Mesendoderm (in vitro differentiated cells): ENCODE measurements at regions not wholly inside any gene's neighbourhood (a gene's known extent, or its start where the extent isn't known, plus 50 kb on each side); places are given as distances from the start of the nearest gene placed in this dataset.
"Not testable (repeated sequence)": the region's sequence is repeated elsewhere in the genome, so short reads cannot be mapped to it uniquely, and the experiment has no call there.

ENCODE experiments used
- DNase-seq: peaks from one replicate; pipeline ENCODE4 v3.0.0; 2013
- H2AK5ac ChIP-seq: 2 replicates; pipeline ENCODE4 v1.6.1; 2013; ENCODE audit warnings: low read length, inconsistent platforms
- H2BK120ac ChIP-seq: 2 replicates; pipeline ENCODE4 v1.6.1; 2013; ENCODE audit warnings: low read depth, mild to moderate bottlenecking, low read length, moderate library complexity, mixed read lengths
- H2BK15ac ChIP-seq: replicated peaks from 2 replicates; pipeline ENCODE4 v1.6.1; 2013; ENCODE audit warnings: low read depth, mild to moderate bottlenecking, moderate library complexity
- H2BK5ac ChIP-seq: 2 replicates; pipeline ENCODE4 v1.6.1; 2013; ENCODE audit warnings: low read length, inconsistent platforms
- H3K18ac ChIP-seq: 2 replicates; pipeline ENCODE4 v1.6.1; 2013; ENCODE audit warnings: mild to moderate bottlenecking, low read length, mixed read lengths
- H3K23ac ChIP-seq: one replicate; pipeline ENCODE4 v1.6.1; 2013; ENCODE audit warnings: low read length
- H3K27ac ChIP-seq: 2 replicates; pipeline ENCODE4 v1.5.1; 2013; ENCODE audit warnings: low read depth, mild to moderate bottlenecking, inconsistent platforms, low read length, moderate library complexity
- H3K27me3 ChIP-seq: 2 replicates; pipeline ENCODE4 v1.6.1; 2013; ENCODE audit warnings: low read length, control low read depth, mild to moderate bottlenecking, inconsistent platforms; ENCODE audit not compliant: insufficient read depth, poor library complexity
- H3K36me3 ChIP-seq: 2 replicates; pipeline ENCODE4 v1.6.1; 2013; ENCODE audit warnings: low read length, inconsistent platforms; ENCODE audit not compliant: control insufficient read depth, insufficient read depth
- H3K4ac ChIP-seq: one replicate; pipeline ENCODE4 v1.6.1; 2013; ENCODE audit warnings: low read depth, mild to moderate bottlenecking, low read length, moderate library complexity
- H3K4me1 ChIP-seq: 2 replicates; pipeline ENCODE4 v1.6.1; 2013; ENCODE audit warnings: low read depth, low read length, inconsistent platforms; ENCODE audit not compliant: control insufficient read depth
- H3K4me2 ChIP-seq: 2 replicates; pipeline ENCODE4 v1.6.1; 2013; ENCODE audit warnings: low read length
- H3K4me3 ChIP-seq: 2 replicates; pipeline ENCODE4 v1.5.1; 2013; ENCODE audit warnings: mild to moderate bottlenecking, low read length
- H3K56ac ChIP-seq: one replicate; pipeline ENCODE4 v1.6.1; 2013; ENCODE audit warnings: low read length
- H3K79me1 ChIP-seq: 2 replicates; pipeline ENCODE4 v1.6.1; 2013; ENCODE audit warnings: low read length, inconsistent platforms
- H3K79me2 ChIP-seq: 2 replicates; pipeline ENCODE4 v1.6.1; 2013; ENCODE audit warnings: mild to moderate bottlenecking, low read length; ENCODE audit not compliant: control insufficient read depth, insufficient read depth
- H3K9ac ChIP-seq: 2 replicates; pipeline ENCODE4 v1.6.1; 2013; ENCODE audit warnings: low read length, inconsistent platforms
- H4K5ac ChIP-seq: one replicate; pipeline ENCODE4 v1.6.1; 2013; ENCODE audit warnings: low read length
- H4K8ac ChIP-seq: one replicate; pipeline ENCODE4 v1.6.1; 2013; ENCODE audit warnings: low read depth, mild to moderate bottlenecking, control low read depth, low read length, moderate library complexity
- WGBS: extraction: QIAGEN DNeasy Blood & Tissue Kit; methylation state at CpG from one replicate; pipeline ENCODE4 v1.1.7; 2013; ENCODE audit warnings: low lambda C conversion rate, missing lambda C conversion rate; ENCODE audit not compliant: insufficient coverage; ENCODE audit errors: extremely low coverage; 5-methylcytosine and 5-hydroxymethylcytosine counted together

DNA sequence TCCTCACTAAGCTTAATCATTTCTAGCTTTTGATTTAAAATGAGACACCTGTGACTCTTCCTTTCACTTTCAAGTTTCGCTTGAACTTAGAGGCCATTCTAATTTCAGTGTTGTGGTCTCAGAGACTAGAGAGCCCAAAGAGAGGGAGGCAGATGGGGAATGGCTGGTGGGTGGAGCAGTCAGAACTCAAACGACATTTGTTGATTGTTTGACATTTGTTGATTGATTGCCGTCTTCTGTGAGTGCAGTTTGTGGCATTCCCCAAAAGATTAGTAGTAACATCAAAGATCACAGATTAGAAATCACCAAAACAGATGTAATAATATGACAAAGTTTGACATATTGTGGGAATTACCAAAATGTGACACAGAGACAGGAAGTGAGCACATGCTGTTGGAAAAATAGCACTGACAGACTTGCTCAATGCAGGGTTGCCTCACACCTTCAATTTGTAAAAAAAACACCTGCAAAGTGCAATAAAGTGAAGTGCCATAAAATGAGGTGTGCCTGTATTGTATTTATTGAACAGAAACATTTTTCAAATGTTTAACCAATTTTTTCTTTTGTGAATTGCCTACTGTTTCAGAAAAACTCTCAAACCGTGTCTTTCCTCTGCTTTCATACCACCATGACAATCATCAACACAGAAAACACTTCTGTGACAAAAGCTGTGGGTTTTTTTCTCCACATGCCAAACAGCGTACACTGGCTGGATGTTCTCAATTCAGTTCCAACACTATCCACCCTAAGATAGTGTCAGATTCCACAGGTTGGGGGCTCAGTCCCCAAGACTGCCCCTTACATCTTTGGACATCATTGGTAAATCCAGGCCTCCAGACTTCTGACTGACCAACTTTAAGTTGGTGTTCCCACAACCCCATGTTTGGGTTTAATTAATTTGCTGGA, 376.3 kb upstream of the RGS6 start:
- no peak overlapping the region for H3K9ac ChIP-seq
- no peaks in the 10 kb centered on the region for H3K27me3 ChIP-seq
- peaks cover 1% of the 10 kb centered on the region for H3K79me1 ChIP-seq
- no CpG with 5 or more reads among the region's 5 CpGs for WGBS
- no peak overlapping the region for H3K4ac ChIP-seq
- H3K4me3 ChIP-seq, result no peak overlapping the region
- H3K27ac ChIP-seq, result no peak overlapping the region
- no peaks in the 10 kb centered on the region for H3K4me1 ChIP-seq
- H4K5ac ChIP-seq, result no peak overlapping the region
- no peak overlapping the region for H3K18ac ChIP-seq
- H3K79me2 ChIP-seq, result no peaks in the 10 kb centered on the region
- H3K4me2 ChIP-seq, result no peak overlapping the region
- no peaks in the 10 kb centered on the region for H3K36me3 ChIP-seq
- H3K56ac ChIP-seq, result no peak overlapping the region
- no peak overlapping the region for H4K8ac ChIP-seq
- H3K23ac ChIP-seq, result peak overlapping the region; percentile 17
- H2BK120ac ChIP-seq, result no peak overlapping the region
- no peak overlapping the region for H2AK5ac ChIP-seq
- DNase-seq, result no peak
- H2BK5ac ChIP-seq, result no peak overlapping the region
- H2BK15ac ChIP-seq, result no peak overlapping the region

- no peak overlapping the region for H2AK5ac ChIP-seq
- no peak overlapping the region for H2BK5ac ChIP-seq
- no peak for DNase-seq
- no peaks in the 10 kb centered on the region for H3K36me3 ChIP-seq
- H3K9ac ChIP-seq, result no peak overlapping the region
- no peak overlapping the region for H2BK15ac ChIP-seq
- no peak overlapping the region for H2BK120ac ChIP-seq
- no CpG with 5 or more reads among the region's 2 CpGs for WGBS
- H3K79me2 ChIP-seq, result no peaks in the 10 kb centered on the region
- no peaks in the 10 kb centered on the region for H3K27me3 ChIP-seq
- peak overlapping the region; percentile 17 for H3K23ac ChIP-seq
- no peaks in the 10 kb centered on the region for H3K4me1 ChIP-seq
- no peak overlapping the region for H3K4me2 ChIP-seq
- H3K56ac ChIP-seq, result no peak overlapping the region
- no peak overlapping the region for H3K27ac ChIP-seq
- H4K5ac ChIP-seq, result no peak overlapping the region
- H3K4ac ChIP-seq, result no peak overlapping the region
- H3K4me3 ChIP-seq, result no peak overlapping the region
- no peak overlapping the region for H3K18ac ChIP-seq
- peaks cover 1% of the 10 kb centered on the region for H3K79me1 ChIP-seq
- peak overlapping the region; percentile 56 for H4K8ac ChIP-seq
These were observed 375.5 kb upstream of the RGS6 start for GRCh38 chr14:71556730-71557129.

GRCh38 chr14:71557351-71557750, 374.9 kb upstream of the RGS6 start:
- no peak overlapping the region for H2BK15ac ChIP-seq
- no peak overlapping the region for H2BK120ac ChIP-seq
- no peak overlapping the region for H3K4ac ChIP-seq
- no peaks in the 10 kb centered on the region for H3K27me3 ChIP-seq
- H3K4me2 ChIP-seq, result no peak overlapping the region
- no peaks in the 10 kb centered on the region for H3K36me3 ChIP-seq
- H3K27ac ChIP-seq, result no peak overlapping the region
- H3K79me2 ChIP-seq, result no peaks in the 10 kb centered on the region
- DNase-seq, result no peak
- peaks cover 1% of the 10 kb centered on the region for H3K79me1 ChIP-seq
- H3K9ac ChIP-seq, result no peak overlapping the region
- H3K4me3 ChIP-seq, result no peak overlapping the region
- no CpG with 5 or more reads among the region's 2 CpGs for WGBS
- H2AK5ac ChIP-seq, result no peak overlapping the region
- no peak overlapping the region for H3K56ac ChIP-seq
- no peaks in the 10 kb centered on the region for H3K4me1 ChIP-seq
- H3K18ac ChIP-seq, result no peak overlapping the region
- H4K5ac ChIP-seq, result no peak overlapping the region
- no peak overlapping the region for H3K23ac ChIP-seq
- no peak overlapping the region for H4K8ac ChIP-seq
- H2BK5ac ChIP-seq, result no peak overlapping the region

DNA sequence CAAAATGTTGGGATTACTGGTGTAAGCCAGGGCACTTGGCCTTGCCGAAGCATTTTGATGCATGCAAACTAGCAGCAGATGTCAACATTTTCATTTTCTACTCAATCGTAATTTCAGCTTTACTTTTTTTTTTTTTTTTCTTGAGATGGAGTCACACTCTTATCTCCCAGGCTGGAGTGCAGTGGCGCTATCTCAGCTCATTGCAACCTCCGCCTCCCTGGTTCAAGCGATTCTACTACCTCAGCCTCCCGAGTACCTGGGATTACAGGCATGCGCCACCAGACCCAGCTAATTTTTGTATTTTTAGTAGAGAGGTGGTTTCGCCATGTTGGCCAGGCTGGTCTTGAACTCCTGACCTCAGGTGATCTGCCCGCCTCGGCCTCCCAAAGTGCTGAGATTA, 373.3 kb upstream of the RGS6 start:
- H3K36me3 ChIP-seq, H3K4me1 ChIP-seq, H2BK15ac ChIP-seq, H4K5ac ChIP-seq, DNase-seq, H2BK5ac ChIP-seq, H3K4me3 ChIP-seq, H3K18ac ChIP-seq, H3K23ac ChIP-seq, H2AK5ac ChIP-seq, H3K79me1 ChIP-seq, H3K27me3 ChIP-seq, H3K27ac ChIP-seq, H3K79me2 ChIP-seq, H4K8ac ChIP-seq, H3K4me2 ChIP-seq, H3K56ac ChIP-seq, H3K9ac ChIP-seq, H3K4ac ChIP-seq, H2BK120ac ChIP-seq: not testable (repeated sequence)
- no CpG with 5 or more reads among the region's 10 CpGs for WGBS

DNA sequence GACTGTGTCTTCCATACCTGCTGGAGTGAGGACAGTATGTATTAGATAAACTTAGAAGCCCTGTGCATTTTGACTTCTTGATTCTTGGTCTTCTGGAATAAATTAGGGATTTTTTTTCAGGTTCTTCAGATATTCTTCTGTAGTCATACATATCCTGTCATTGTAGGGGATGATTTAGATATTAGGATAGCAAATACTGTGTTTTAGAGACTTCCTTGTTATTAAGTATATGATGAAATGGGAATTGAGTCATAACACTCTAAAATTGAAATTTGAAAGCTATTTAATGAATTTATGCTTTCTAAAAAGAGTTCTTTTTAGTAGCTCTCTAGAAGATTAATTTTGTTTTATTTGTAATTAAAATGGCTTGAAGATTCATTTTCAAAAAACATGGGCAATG, 371.5 kb upstream of the RGS6 start:
- DNase-seq, result no peak
- H3K79me1 ChIP-seq, result no peaks in the 10 kb centered on the region
- no peaks in the 10 kb centered on the region for H3K4me1 ChIP-seq
- H3K23ac ChIP-seq, result no peak overlapping the region
- H3K27me3 ChIP-seq, result no peaks in the 10 kb centered on the region
- no peak overlapping the region for H4K8ac ChIP-seq
- H3K56ac ChIP-seq, result no peak overlapping the region
- no peak overlapping the region for H3K27ac ChIP-seq
- H3K36me3 ChIP-seq, result no peaks in the 10 kb centered on the region
- no peak overlapping the region for H2BK5ac ChIP-seq
- no peak overlapping the region for H2BK120ac ChIP-seq
- H3K9ac ChIP-seq, result no peak overlapping the region
- H2BK15ac ChIP-seq, result no peak overlapping the region
- H2AK5ac ChIP-seq, result no peak overlapping the region
- H4K5ac ChIP-seq, result no peak overlapping the region
- H3K18ac ChIP-seq, result no peak overlapping the region
- no peak overlapping the region for H3K4me3 ChIP-seq
- H3K79me2 ChIP-seq, result no peaks in the 10 kb centered on the region
- no peak overlapping the region for H3K4ac ChIP-seq
- no peak overlapping the region for H3K4me2 ChIP-seq
